Stimulated activated naive CD8-positive, alpha-beta T cell treated with anti-CD3 and anti-CD28 coated beads, Interleukin-15, Interleukin-2, amounts not matched to agents 100 ng/mL and 50 ng/mL, for 24 hours (primary cell): ENCODE measurements at regions not wholly inside any gene's neighbourhood (a gene's known extent, or its start where the extent isn't known, plus 50 kb on each side); places are given as distances from the start of the nearest gene placed in this dataset.

Source experiments
- H3K27ac Mint-ChIP-seq: one replicate; pipeline ENCODE4 v1.8.0; 2021; ENCODE audit warnings: mild to moderate bottlenecking, mixed read lengths
- H3K27me3 Mint-ChIP-seq: one replicate; pipeline ENCODE4 v1.8.0; 2021; ENCODE audit warnings: mixed read lengths
- H3K36me3 Mint-ChIP-seq: one replicate; pipeline ENCODE4 v1.8.0; 2021; ENCODE audit warnings: low read depth, mixed read lengths
- H3K4me1 Mint-ChIP-seq: one replicate; pipeline ENCODE4 v1.8.0; 2021; ENCODE audit warnings: low read depth, mixed read lengths
- H3K4me3 Mint-ChIP-seq: one replicate; pipeline ENCODE4 v1.8.0; 2021; ENCODE audit warnings: mild to moderate bottlenecking, mixed read lengths
- H3K9me3 Mint-ChIP-seq: one replicate; pipeline ENCODE4 v1.8.0; 2021; ENCODE audit warnings: mixed read lengths

- H3K27ac Mint-ChIP-seq: no peak overlapping the region
- peaks cover 5% of the 10 kb centered on the region for H3K9me3 Mint-ChIP-seq
- H3K36me3 Mint-ChIP-seq: no peaks in the 10 kb centered on the region
- no peak overlapping the region for H3K4me3 Mint-ChIP-seq
- peaks cover 5% of the 10 kb centered on the region for H3K27me3 Mint-ChIP-seq
- no peaks in the 10 kb centered on the region for H3K4me1 Mint-ChIP-seq
These were observed 103.6 kb downstream of the ATP23 start for GRCh38 chr12:58044966-58045365.

GRCh38 chr12:58046271-58046670 is 104.9 kb downstream of the ATP23 start:
- no peak overlapping the region for H3K27ac Mint-ChIP-seq
- H3K9me3 Mint-ChIP-seq: peaks cover 6% of the 10 kb centered on the region
- H3K4me3 Mint-ChIP-seq: no peak overlapping the region
- H3K27me3 Mint-ChIP-seq: peaks cover 5% of the 10 kb centered on the region
- H3K4me1 Mint-ChIP-seq: no peaks in the 10 kb centered on the region
- no peaks in the 10 kb centered on the region for H3K36me3 Mint-ChIP-seq

GRCh38 chr12:58051378-58051777 is 110.0 kb downstream of the ATP23 start:
- Mint-ChIP-seq H3K27ac (no peak overlapping the region), H3K27me3 (peaks cover 5% of the 10 kb centered on the region), H3K4me3 (no peak overlapping the region), H3K9me3 (peaks cover 15% of the 10 kb centered on the region), H3K36me3 (no peaks in the 10 kb centered on the region), H3K4me1 (no peaks in the 10 kb centered on the region)

GRCh38 chr12:58064666-58065065 is 123.3 kb downstream of the ATP23 start:
- Mint-ChIP-seq H3K27me3 (no peaks in the 10 kb centered on the region), H3K9me3 (no peaks in the 10 kb centered on the region), H3K4me3 (no peak overlapping the region), H3K36me3 (no peaks in the 10 kb centered on the region), H3K4me1 (no peaks in the 10 kb centered on the region), H3K27ac (no peak overlapping the region)

- Mint-ChIP-seq H3K4me3 (no peak overlapping the region), H3K4me1 (no peaks in the 10 kb centered on the region), H3K36me3 (no peaks in the 10 kb centered on the region), H3K27ac (no peak overlapping the region), H3K9me3 (no peaks in the 10 kb centered on the region), H3K27me3 (no peaks in the 10 kb centered on the region)
These were observed 124.9 kb downstream of the ATP23 start for GRCh38 chr12:58066296-58066695.

GRCh38 chr12:58067610-58068387 is 126.4 kb downstream of the ATP23 start:
- Mint-ChIP-seq H3K4me1 (no peaks in the 10 kb centered on the region), H3K4me3 (no peak overlapping the region), H3K27me3 (no peaks in the 10 kb centered on the region), H3K27ac (no peak overlapping the region), H3K36me3 (no peaks in the 10 kb centered on the region), H3K9me3 (no peaks in the 10 kb centered on the region)

GRCh38 chr12:58068706-58069105 is 127.3 kb downstream of the ATP23 start:
- no peaks in the 10 kb centered on the region for H3K9me3 Mint-ChIP-seq
- no peak overlapping the region for H3K27ac Mint-ChIP-seq
- H3K4me1 Mint-ChIP-seq: no peaks in the 10 kb centered on the region
- no peak overlapping the region for H3K4me3 Mint-ChIP-seq
- H3K36me3 Mint-ChIP-seq: no peaks in the 10 kb centered on the region
- no peaks in the 10 kb centered on the region for H3K27me3 Mint-ChIP-seq

- H3K27me3 Mint-ChIP-seq: no peaks in the 10 kb centered on the region
- H3K4me1 Mint-ChIP-seq: no peaks in the 10 kb centered on the region
- H3K36me3 Mint-ChIP-seq: no peaks in the 10 kb centered on the region
- no peak overlapping the region for H3K27ac Mint-ChIP-seq
- H3K9me3 Mint-ChIP-seq: peaks cover 6% of the 10 kb centered on the region
- no peak overlapping the region for H3K4me3 Mint-ChIP-seq
These were observed 128.0 kb downstream of the ATP23 start for GRCh38 chr12:58069268-58069963.

- Mint-ChIP-seq H3K27ac (no peak overlapping the region), H3K4me1 (no peaks in the 10 kb centered on the region), H3K4me3 (no peak overlapping the region), H3K9me3 (peaks cover 7% of the 10 kb centered on the region), H3K36me3 (no peaks in the 10 kb centered on the region), H3K27me3 (no peaks in the 10 kb centered on the region)
These were observed 130.6 kb downstream of the ATP23 start for GRCh38 chr12:58071994-58072393.

- no peak overlapping the region for H3K27ac Mint-ChIP-seq
These were observed 132.9 kb downstream of the ATP23 start for GRCh38 chr12:58074259-58074658.

GRCh38 chr12:58079806-58080205 is 138.4 kb downstream of the ATP23 start:
- Mint-ChIP-seq H3K36me3 (no peaks in the 10 kb centered on the region), H3K4me1 (no peaks in the 10 kb centered on the region), H3K27ac (no peak overlapping the region), H3K9me3 (no peaks in the 10 kb centered on the region), H3K27me3 (peaks cover 20% of the 10 kb centered on the region), H3K4me3 (no peak overlapping the region)

More at GRCh38 chr12:58074259-58074658, 132.9 kb downstream of the ATP23 start:
- no peak overlapping the region for H3K4me3 Mint-ChIP-seq
- peaks cover 7% of the 10 kb centered on the region for H3K9me3 Mint-ChIP-seq
- H3K36me3 Mint-ChIP-seq: no peaks in the 10 kb centered on the region
- H3K27me3 Mint-ChIP-seq: peaks cover 5% of the 10 kb centered on the region
- no peaks in the 10 kb centered on the region for H3K4me1 Mint-ChIP-seq

GRCh38 chr12:58081488-58081887 is 140.1 kb downstream of the ATP23 start:
- no peaks in the 10 kb centered on the region for H3K9me3 Mint-ChIP-seq
- H3K27me3 Mint-ChIP-seq: peaks cover 20% of the 10 kb centered on the region
- H3K27ac Mint-ChIP-seq: no peak overlapping the region
- no peaks in the 10 kb centered on the region for H3K36me3 Mint-ChIP-seq
- H3K4me3 Mint-ChIP-seq: no peak overlapping the region
- no peaks in the 10 kb centered on the region for H3K4me1 Mint-ChIP-seq

- no peaks in the 10 kb centered on the region for H3K4me1 Mint-ChIP-seq
- H3K27me3 Mint-ChIP-seq: peaks cover 26% of the 10 kb centered on the region
- no peak overlapping the region for H3K27ac Mint-ChIP-seq
- no peaks in the 10 kb centered on the region for H3K36me3 Mint-ChIP-seq
- H3K9me3 Mint-ChIP-seq: no peaks in the 10 kb centered on the region
- no peak overlapping the region for H3K4me3 Mint-ChIP-seq
These were observed 141.6 kb downstream of the ATP23 start for GRCh38 chr12:58082996-58083395.

- H3K27me3 Mint-ChIP-seq: peaks cover 20% of the 10 kb centered on the region
- no peaks in the 10 kb centered on the region for H3K4me1 Mint-ChIP-seq
- H3K4me3 Mint-ChIP-seq: no peak overlapping the region
- H3K9me3 Mint-ChIP-seq: no peaks in the 10 kb centered on the region
- H3K36me3 Mint-ChIP-seq: no peaks in the 10 kb centered on the region
- H3K27ac Mint-ChIP-seq: no peak overlapping the region
These were observed 144.6 kb downstream of the ATP23 start for GRCh38 chr12:58086006-58086405.

- Mint-ChIP-seq H3K4me1 (no peaks in the 10 kb centered on the region), H3K9me3 (no peaks in the 10 kb centered on the region), H3K27ac (no peak overlapping the region), H3K27me3 (peaks cover 20% of the 10 kb centered on the region), H3K4me3 (no peak overlapping the region), H3K36me3 (no peaks in the 10 kb centered on the region)
These were observed 145.6 kb downstream of the ATP23 start for GRCh38 chr12:58086930-58087329.
